ENCODE measurements at regions not wholly inside any gene's neighbourhood (a gene's known extent, or its start where the extent isn't known, plus 50 kb on each side); places are given as distances from the start of the nearest gene placed in this dataset.

DNA sequence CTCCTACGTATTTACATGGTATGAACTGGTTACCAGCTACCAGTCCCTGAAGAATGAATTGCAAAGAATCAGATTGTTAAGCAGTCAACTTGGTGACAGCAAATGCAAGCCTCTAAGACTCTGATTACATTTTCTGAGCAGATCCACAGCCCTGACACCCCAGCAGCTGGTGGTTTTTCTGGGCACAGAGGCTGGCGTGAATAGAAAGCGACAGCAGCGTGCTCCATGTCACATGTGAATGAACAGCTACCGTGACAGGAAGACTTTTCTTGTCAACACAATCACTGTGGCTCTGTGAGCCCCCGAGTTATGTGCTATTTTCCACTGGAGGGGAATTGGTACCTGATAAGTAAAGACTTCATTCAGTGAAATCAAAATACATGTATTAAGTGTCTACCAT lies 93.2 kb upstream of the CBLN2 start:
- Histone ChIP-seq H2AK5ac (ENCODE audit: insufficient read length, low read length) (no peak overlapping the region), H3K9me3 (ENCODE audit: control insufficient read depth, low read depth, low read length) (no peaks in the 10 kb centered on the region), H3K56ac (ENCODE audit: insufficient read length, low read depth, low read length) (no peak overlapping the region), H3T11ph (ENCODE audit: low read length) (no peak overlapping the region), H2AFZ (ENCODE audit: low read length) (no peak overlapping the region), H4K91ac (ENCODE audit: insufficient read length, low read depth, low read length) (no peak overlapping the region), H3K27ac (ENCODE audit: insufficient read length, low read depth, low read length) (no peak overlapping the region), H4K5ac (ENCODE audit: insufficient read length, low read depth, low read length) (no peak overlapping the region), H3K23me2 (ENCODE audit: insufficient read length, low read depth, low read length, poor library complexity, severe bottlenecking) (no peaks in the 10 kb centered on the region), H4K8ac (replicated peaks; ENCODE audit: insufficient read length, low read depth, low read length) (no peak overlapping the region), H2BK5ac (ENCODE audit: insufficient read length, low read length) (no peak overlapping the region), H3K18ac (ENCODE audit: insufficient read length, low read depth, low read length) (no peak overlapping the region), H3K79me2 (ENCODE audit: insufficient read depth, low read length) (no peaks in the 10 kb centered on the region), H4K20me1 (ENCODE audit: control insufficient read depth, insufficient read depth, insufficient read length) (no peaks in the 10 kb centered on the region), H3K4me2 (ENCODE audit: insufficient read depth, insufficient read length, low read length) (no peak overlapping the region), H3K27me3 (ENCODE audit: insufficient read depth, low read length) (no peaks in the 10 kb centered on the region), H3K79me1 (ENCODE audit: insufficient read depth, low read depth, low read length, poor library complexity, severe bottlenecking) (no peaks in the 10 kb centered on the region), H2BK15ac (ENCODE audit: low read depth, low read length) (no peak overlapping the region), H3K4me1 (ENCODE audit: insufficient read depth, low read length) (no peaks in the 10 kb centered on the region), H2BK12ac (ENCODE audit: insufficient read length, low read depth, low read length) (no peak overlapping the region), H3K9ac (ENCODE audit: extremely low read depth, insufficient read length, low read length) (no peak overlapping the region), H3K4ac (ENCODE audit: low read depth, low read length) (no peak overlapping the region), H3K23ac (ENCODE audit: insufficient read length, low read depth, low read length) (no peak overlapping the region), H2BK20ac (ENCODE audit: low read depth, low read length, poor library complexity, severe bottlenecking) (no peak overlapping the region), H2BK120ac (ENCODE audit: low read depth, low read length, poor library complexity, severe bottlenecking) (no peak overlapping the region), H3K14ac (ENCODE audit: insufficient read depth, low read length) (no peak overlapping the region)
- Mint-ChIP-seq H3K36me3 (ENCODE audit: insufficient read depth in 1 of 3, low read depth in 3 of 3) (no peaks in the 10 kb centered on the region), H3K9me3 (no peaks in the 10 kb centered on the region), H3K4me1 (peaks cover 7% of the 10 kb centered on the region in 2 experiments), H3K27me3 (ENCODE audit: low read depth) (no peaks in the 10 kb centered on the region), H3K4me3 (no peak overlapping the region), H3K27ac (no peak overlapping the region)
- DNase-seq: no peak
- WGBS (ENCODE audit: extremely low coverage, insufficient read length, low lambda C conversion rate): no CpG with 5 or more reads among the region's 6 CpGs
- no peak for TF ChIP-seq CTCF (conservative IDR thresholded peaks at IDR 0.05)
